GM12801 (cell line): ENCODE measurements at regions not wholly inside any gene's neighbourhood (a gene's known extent, or its start where the extent isn't known, plus 50 kb on each side); places are given as distances from the start of the nearest gene placed in this dataset.

Experiments used
- CTCF ChIP-seq: IDR thresholded peaks from one replicate; pipeline ENCODE4 v1.5.1; 2011; ENCODE audit warnings: control low read depth; ENCODE audit not compliant: insufficient read length; ENCODE audit errors: extremely low read depth

- no peak for TF ChIP-seq CTCF
Observed at GRCh38 chr2:205850611-205851010, 168.3 kb downstream of the NRP2 start.

GRCh38 chr2:205850132-205850531, 167.8 kb downstream of the NRP2 start:
- TF ChIP-seq CTCF: no peak

GRCh38 chr2:205849136-205849535, 166.8 kb downstream of the NRP2 start:
- no peak for TF ChIP-seq CTCF

- TF ChIP-seq CTCF: no peak
Observed at GRCh38 chr2:205848601-205849000, 166.3 kb downstream of the NRP2 start.
